HUDEP-2 (cell line): ENCODE measurements at regions not wholly inside any gene's neighbourhood (a gene's known extent, or its start where the extent isn't known, plus 50 kb on each side); places are given as distances from the start of the nearest gene placed in this dataset.

ENCODE experiments used
- DNase-seq, 76 experiments: peaks; one replicate each; lab custom pipeline; 2025; ENCODE audit not compliant: unreplicated experiment in 76 of 76; lab: John Stamatoyannopoulos, UW

DNA sequence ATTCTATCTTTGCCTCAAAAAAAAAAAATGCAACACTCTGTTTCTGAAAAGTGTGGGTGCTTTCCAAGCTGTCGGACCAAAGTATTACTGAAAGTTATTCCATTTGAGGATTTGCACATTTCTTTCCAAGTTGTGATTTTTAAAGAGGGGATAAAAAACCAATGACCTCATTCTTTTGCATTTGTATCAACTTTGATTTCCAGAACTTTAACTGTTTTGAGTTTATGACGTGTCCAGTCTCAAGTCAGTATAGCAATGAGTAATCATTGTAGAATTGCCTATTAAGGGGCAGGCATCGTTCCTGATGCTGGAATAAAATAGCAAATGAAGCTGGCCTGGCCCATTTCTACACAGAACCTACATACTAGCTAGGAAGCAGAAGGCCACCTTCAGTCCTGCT, 229.6 kb upstream of the RBFOX1 start:
- DNase-seq, result no peak

GRCh38 chr16:7101054-7101453, 231.6 kb upstream of the RBFOX1 start:
- DNase-seq, result no peak

DNA sequence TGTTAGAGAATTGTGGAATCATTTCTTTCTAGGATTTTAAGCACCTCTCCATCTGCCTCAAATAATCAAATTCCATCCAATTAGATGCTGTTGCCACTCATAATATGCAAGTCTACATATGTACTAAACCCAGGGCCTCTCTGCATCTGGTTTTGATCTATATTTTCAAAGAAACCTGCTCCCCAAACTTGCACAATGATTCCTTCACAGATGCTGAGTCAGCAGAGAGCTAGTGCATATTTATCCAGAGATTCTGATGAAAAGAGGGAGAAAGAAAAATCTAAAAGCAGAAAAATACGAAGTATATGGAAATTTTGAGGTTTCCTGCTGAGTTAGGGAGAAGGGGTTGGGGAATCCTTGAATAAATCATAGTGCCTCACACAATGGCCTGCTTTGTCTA, 235.1 kb upstream of the RBFOX1 start:
- DNase-seq, result no peak

- no peak for DNase-seq
Measured at GRCh38 chr16:7093511-7093910, 239.1 kb upstream of the RBFOX1 start.

DNA sequence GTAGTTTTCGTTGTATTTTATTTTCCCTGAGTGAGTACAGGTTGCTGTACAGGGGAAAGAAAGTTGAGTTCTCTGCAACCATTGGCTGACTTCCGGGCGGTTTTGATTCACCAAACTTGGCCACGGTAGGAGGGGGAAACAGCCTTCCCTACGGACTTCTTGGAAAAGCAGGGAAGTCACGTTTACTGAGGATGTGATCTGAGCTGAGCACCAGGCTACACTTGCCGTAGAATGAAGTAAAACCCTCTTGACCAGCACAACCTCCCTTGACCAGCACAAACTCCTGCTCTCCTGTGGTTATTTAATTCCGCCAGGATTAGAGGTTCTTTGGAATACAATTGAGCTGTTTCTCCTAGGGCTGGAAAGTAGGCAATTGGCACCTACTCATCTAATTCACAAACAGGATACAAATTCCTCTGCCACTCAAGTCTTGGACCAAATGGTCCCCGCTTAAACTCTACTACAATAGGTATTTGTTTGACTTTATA, 242.0 kb upstream of the RBFOX1 start:
- DNase-seq, result no peak

- no peak for DNase-seq
Measured at GRCh38 chr16:7089751-7090150, 242.9 kb upstream of the RBFOX1 start.

GRCh38 chr16:7088711-7089110, 243.9 kb upstream of the RBFOX1 start:
- DNase-seq, result no peak

GRCh38 chr16:7086822-7087616, 245.6 kb upstream of the RBFOX1 start:
- DNase-seq, result no peak

DNA sequence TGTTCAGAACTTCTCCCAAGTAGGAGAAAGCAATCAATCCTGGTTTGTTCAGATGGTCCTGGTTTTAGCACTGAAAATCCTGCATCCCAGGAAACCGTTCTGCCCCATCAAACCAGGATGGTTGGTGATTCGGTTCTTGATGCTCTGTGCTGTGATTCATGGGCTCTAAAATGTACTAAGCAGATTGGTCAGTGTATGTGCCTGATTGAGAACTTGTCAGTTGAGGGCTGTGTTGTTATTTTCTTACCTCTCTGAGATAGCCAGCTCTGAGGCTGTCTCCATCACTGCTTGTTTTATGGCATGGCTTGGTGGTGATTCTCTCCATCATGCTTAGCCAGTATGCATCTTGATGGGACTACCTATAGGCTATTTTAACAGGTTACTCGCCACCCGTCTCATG, 246.9 kb upstream of the RBFOX1 start:
- DNase-seq, result no peak

- no peak for DNase-seq
Measured at GRCh38 chr16:7083096-7083495, 249.5 kb upstream of the RBFOX1 start.

DNA sequence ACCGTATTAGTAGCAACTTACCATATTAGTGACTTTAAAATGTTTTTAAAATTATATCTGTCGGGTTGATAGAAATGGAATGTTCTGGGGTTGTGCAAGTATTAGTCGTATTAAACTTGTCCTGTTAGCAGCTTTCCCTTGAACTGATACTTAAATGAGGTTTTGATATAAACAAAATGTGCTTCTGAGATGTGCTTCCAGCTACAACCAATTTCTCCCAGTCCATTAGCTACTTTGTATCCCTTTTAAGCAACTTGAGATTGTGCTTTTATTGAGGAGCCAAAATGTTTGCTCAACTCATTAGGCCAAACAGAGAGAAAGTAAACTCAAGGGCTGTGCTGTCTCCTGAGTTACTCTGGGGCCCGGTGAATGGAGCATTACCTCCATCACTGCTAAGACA, 255.0 kb upstream of the RBFOX1 start:
- DNase-seq, result no peak

GRCh38 chr16:7074715-7075114, 257.9 kb upstream of the RBFOX1 start:
- DNase-seq, result no peak

- no peak for DNase-seq
Measured at GRCh38 chr16:7057458-7057857, 275.2 kb upstream of the RBFOX1 start.

- no peak for DNase-seq
Measured at GRCh38 chr16:7055443-7055842, 277.2 kb upstream of the RBFOX1 start.

DNA sequence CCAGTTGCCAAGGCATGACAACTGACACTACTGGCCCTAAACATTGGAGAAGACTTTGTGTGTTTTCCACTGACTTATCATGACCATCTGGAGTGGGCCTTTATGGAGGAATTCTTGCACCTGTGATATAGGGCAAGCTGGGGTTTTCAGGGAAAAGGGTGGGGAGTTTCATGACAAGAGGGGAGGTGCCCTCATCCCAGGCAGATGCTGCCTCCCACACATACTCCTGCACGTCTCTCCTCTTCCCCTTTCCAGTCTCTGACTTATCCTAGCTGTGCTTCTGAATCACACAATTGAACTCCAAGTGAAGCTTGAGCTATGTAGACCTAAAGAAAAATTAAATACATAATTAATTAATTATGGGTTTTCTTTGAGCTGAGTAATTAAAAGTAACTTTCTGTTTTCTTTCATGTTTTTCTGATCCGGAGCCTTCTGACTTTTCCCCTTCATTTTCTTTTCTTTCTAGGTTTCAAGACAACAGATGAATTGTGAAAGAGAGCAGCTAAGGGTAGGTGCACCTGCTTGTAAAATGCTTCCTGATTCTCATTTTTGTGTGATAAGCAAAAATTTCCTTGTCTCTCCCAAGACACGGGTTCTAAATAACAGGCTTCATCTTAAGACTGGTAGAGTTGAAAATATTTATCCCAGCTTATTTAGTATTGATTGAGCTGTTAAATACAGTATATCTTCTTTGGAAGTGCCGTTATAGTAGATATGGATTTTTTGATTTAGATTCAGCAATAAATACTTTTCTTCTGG, 280.9 kb upstream of the RBFOX1 start:
- DNase-seq, result no peak

- no peak for DNase-seq
Measured at GRCh38 chr16:7044331-7044730, 288.3 kb upstream of the RBFOX1 start.

DNA sequence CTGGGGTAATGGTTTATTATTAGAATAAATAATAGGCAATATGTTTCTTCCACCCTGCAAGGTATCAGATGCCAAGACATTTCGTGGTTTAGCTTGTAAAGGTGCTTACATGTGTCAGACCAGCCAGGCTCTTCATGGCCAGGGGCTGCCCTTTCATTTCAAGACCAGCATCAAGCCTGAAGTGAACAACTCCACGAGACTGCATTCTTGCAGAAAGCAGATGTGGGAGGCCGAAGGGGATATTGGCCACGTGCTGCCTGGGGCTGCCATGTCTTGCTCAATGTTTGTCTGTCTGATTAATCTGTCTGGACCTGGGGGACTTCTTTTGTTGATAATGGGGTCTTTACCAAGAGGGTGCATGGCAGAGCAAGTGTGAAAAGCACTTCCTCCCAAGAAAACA, 294.2 kb upstream of the RBFOX1 start:
- no peak for DNase-seq

DNA sequence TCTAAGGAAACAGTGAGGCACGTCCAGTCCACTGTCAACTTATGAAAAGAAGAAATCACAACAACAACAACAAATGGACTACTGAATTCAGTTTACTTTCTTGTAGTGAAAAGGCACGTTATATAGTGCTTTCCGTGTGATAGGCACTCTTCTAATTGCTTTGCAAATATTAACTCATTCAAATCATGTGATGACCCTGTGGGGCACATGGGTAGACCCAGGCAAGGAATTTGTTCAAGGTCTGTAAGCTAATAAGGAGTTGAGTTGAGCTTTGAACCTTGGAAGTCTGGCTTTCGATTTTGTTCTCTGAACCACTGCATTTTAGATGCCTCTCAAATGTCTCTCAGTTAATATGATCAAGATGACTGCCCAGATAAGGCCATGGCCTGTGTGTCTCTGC, 295.1 kb upstream of the RBFOX1 start:
- DNase-seq, result no peak

DNA sequence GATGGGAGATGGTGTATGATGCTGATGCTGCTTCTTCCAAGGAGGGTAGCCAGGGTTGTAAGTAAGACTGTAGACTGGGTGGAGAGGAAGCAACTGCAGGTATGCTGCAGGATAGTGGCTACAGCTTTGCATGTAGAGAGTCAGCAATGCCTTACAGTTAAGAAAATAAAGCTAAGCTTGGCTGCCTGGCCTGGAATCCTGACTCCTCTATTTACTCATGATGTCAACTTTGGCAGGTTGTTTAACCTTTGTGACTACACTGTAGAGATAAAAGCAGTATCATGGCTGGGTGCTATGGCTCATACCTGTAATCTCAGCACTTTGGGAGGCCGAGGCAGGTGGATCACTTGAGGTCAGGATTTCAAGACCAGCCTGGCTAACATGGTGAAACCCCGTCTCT, 301.6 kb upstream of the RBFOX1 start:
- no peak for DNase-seq

DNA sequence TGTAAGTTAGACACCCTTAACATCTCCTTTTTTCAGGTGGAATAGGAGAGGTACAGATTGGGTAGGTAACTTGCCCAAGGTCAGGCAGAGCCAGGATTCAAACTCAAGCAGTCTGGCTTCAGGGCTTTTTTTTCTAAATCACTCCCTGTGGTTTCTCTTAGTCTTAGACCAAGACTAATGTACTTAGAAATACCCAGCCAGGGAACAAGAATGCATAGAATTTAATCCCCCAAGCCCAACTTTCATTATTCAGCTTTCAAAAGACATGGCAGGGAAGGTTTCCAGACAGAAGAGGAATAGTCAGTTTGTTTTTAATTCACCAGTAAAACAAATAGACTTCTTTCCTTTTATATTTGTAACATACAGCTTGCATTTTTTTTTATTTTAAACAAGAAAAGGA, 305.2 kb upstream of the RBFOX1 start:
- no peak for DNase-seq

DNA sequence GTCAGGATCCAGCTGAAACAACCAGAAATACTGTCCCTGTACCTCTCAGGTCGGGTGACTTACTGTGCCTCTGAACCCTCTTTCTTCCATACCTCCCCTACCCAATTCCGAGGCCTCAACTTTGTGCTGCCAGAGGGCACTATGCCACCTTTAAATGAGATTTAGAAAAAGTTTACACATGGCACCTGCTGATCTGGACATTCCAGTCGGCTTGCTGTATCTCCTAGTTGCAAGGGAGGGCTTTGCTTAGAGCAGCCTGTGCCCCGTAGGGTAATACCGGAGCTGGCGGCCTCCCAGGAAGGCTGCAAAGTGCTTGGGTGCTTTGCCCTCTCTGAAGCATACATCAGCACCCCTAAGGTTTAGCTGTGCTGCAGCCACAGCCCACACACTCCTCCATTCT, 306.0 kb upstream of the RBFOX1 start:
- no peak for DNase-seq

DNA sequence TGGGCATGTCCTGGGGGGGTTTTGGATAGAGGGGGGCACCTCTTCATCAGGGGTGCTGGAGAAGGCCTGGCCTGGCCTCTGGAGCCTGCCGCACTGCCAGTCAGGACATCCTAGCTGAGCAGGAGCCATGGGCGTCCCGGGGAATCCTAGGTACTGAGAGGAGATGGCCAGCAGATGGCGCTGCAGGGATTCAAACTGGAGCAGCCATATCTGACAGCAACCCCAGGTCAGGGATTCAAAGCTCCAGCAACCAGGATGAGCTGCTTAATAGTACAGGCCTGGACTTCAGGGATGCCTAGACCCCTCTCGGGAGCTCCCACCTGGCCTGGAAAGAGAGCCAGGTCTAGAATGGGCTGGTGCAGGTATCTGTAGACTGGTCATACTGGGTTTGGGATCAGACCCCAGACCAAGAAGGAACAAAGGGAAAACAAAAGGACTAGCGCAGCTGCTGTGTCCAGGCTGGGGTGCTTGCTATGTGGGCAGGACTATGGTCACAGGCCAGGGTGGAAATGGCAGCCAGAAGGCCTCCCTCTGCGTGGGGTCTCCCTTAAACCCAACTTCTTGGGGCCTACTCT, 306.9 kb upstream of the RBFOX1 start:
- DNase-seq, result peak in 30 of 76 experiments; percentile 0 to 47 (median 6)
